ENCODE measurements at regions not wholly inside any gene's neighbourhood (a gene's known extent, or its start where the extent isn't known, plus 50 kb on each side); places are given as distances from the start of the nearest gene placed in this dataset.
"Not testable (repeated sequence)": the region's sequence is repeated elsewhere in the genome, so short reads cannot be mapped to it uniquely, and the experiment has no call there.

DNA sequence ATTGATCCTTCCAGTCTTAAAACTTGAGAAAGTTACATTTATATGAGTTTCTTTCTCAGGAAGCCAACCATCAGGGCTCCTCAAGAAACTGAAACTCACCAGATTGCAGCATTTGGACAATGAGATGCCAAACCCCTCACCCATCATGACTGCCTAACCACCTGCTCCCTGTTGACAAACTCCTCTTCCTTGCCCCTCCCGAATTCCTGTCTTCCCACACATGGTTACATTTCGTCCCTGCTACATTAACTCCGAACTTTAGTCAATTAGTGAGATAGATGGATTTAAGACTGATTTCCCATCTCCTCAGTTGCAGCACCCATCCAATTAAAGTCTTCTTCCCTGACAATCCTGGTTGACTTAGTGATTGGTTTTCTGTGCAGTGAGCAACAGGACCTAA, 118.7 kb downstream of the ZNF330 start:
- DNase-seq (ENCODE audit: low spot score) = no peak
- intact Hi-C loops (cut with DNase I) = no loop called here
- no peak for ATAC-seq

DNA sequence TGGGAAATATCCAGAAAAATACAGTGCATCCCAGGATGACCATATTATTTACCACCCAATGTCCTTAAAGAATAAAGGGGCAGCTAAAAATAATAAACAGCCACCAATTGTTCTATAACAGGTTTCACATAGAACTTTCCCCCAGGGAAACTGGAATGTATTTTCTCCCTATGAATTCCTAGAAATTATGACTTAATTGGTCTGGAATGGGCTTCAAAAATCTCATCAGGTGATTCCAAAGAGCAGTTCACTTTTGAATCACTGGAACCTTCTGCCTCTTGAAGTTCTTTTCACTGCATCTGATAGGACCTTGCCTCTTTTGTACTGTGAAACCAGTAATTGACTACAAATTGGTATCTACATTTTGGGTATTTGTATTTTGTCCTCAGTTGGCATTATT, 119.3 kb downstream of the ZNF330 start:
- DNase-seq (ENCODE audit: low spot score) (no peak), ATAC-seq (no peak)
- intact Hi-C loops (cut with DNase I) = no loop called here

DNA sequence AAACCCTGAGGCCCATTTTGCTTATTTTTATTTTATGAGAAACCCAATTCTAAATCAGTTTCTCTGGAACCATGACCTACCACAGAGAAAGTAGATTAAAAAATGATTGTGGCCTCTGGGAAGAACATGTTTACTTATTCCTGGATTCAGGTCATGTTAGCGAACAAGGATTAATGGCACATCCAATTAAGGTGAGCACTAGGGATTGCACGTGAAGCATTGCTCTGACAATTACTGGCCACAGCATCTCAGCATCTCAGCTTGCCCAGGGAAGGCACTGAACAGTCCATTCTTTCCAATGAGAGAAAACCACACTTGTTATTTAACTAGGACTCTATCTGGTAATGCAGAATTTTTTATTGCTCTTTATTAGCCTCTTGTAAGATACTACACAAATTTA, 119.8 kb downstream of the ZNF330 start:
- ATAC-seq (no peak), DNase-seq (ENCODE audit: low spot score) (no peak)
- intact Hi-C loops (cut with DNase I) = no loop called here

DNA sequence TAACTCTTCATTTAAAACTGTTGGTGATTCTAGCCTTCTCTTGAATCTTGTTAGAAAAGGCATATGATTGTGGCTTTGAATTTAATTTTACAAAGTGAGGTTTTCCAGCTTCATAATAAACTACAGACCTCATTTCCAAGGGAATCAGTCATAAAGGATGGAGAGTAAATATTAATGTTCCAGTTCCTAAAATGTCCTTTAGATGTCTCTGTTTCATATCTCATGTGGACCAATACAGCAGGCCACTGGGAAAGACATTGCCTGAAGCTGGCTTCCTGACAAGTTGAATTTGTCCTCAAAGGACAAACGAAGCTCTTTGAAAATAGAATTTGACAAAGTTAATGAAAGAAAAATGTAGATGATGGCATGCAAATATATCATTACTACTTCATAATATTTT, 125.4 kb downstream of the ZNF330 start:
- peak; percentile 87 for ATAC-seq
- no peak for DNase-seq (ENCODE audit: low spot score)
- intact Hi-C loops (cut with DNase I) = no loop called here

DNA sequence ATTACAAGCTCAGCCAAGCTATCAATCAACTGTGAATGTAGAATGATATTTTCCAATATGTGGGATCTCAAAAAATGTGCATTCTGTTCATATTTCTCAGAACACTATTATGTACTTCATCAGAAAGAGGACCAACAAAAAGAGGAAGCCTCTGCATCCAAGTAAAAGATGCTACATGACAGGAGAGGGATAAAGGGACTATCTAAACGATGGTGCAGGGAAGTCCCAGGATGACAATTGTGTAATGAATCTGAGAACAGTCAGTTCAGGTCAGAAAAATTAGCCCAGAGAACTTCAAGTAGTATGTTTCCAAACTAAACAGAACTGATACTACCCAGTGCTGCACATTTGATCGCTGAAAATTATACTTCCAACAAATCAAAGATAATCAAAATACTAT, 127.0 kb downstream of the ZNF330 start:
- DNase-seq (ENCODE audit: low spot score) = no peak
- peak; percentile 83 for ATAC-seq
- intact Hi-C loops (cut with DNase I) = no loop called here

DNA sequence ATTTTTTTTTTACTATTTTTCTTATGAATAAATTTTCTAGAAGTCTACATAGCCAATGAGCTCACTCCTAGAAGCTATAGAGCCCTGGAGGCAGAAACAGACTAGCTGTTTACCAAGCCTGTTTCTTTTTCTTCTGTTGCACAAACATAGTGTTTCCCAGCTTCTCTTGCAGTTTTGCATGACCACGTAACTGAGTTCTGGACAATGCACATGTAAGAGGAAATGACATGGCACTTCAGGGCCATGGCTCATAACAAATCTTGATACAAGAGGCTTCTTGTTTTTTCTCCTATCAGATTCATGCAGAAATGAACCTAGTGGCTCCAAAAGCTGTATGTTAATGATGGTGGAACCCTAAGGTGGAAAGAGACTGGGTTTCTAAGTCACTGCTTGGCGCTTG, 127.4 kb downstream of the ZNF330 start:
- ATAC-seq (peak; percentile 82), DNase-seq (ENCODE audit: low spot score) (no peak)
- intact Hi-C loops (cut with DNase I) = no loop called here

DNA sequence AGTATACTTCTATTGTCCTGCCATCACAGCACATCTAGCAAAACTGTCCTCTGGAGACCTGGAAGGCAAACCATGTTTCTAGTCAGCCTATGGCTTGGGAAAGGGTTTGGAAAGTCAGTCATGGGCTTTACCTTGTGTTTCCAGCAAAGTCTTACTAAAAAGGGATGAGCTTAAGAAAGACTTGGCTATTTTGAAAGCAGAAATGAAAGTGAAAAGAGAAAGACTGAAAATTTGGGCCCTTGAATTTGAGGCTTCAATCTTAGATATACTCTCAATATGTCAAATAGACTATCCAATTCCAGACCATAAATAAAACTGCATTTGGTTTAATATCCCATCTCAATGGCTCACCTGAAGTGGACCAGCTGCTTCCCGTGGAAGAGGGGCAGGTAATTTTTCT, 127.9 kb downstream of the ZNF330 start:
- intact Hi-C loops (cut with DNase I) = no loop called here
- DNase-seq (ENCODE audit: low spot score) (no peak), ATAC-seq (no peak)

DNA sequence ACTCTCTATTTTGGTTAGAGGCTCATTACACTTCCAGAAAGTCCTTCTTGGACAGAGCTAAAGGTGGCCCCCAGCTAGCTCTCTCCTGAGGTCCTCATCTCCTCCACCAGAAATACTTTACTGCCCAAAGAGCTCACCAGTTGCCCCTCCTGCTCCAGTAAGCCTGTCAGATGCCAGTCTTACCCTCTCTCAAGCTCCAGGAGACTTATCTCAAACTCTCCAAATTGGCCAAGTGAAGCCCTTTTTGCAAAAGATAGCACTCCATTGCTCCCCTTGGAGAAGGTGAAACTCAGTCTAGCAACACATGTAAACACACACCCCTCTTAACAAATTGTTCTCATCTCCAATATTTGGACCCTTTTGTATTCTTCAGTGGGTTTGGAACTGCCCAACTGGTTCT, 128.5 kb downstream of the ZNF330 start:
- DNase-seq (ENCODE audit: low spot score) (no peak), ATAC-seq (no peak)
- intact Hi-C loops (cut with DNase I) = no loop called here

DNA sequence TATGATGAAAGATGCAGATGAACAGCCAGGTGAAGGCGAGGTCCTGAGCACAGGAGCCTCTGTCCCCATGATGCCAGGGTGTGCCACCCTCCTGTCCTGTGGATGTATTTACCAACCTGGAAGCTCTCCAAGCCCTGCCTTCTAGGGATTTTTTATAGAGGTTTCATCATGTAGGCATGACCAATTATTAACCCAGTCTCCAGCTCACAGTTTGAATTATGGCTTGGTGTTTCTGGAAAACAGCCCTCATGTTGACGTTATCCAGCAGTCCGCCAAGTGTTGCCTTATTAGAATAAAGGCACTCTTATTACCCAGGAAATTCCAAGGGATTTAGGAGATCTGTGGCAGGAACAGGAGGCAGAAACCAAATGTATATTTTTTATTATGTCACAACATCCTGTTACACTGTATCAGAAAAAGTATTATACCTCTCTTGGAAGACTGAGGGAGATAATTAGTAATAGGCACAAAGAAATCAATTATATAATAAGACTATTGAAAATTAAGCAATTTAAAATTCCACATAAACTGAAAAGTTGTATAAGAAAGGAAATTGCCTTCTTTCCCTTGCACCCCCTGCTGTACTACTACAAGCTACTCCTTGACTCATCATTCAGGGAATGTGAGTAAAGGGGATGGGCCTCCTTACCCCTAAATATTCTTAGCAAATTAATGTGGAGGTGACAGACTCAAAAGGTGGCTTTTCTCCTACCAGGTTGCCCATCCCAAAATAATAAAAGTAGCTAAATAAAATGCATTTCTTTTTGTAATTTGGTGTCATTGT, 129.6 kb downstream of the ZNF330 start:
- DNase-seq (ENCODE audit: low spot score) (no peak), ATAC-seq (no peak)
- intact Hi-C loops (cut with DNase I) = no loop called here

DNA sequence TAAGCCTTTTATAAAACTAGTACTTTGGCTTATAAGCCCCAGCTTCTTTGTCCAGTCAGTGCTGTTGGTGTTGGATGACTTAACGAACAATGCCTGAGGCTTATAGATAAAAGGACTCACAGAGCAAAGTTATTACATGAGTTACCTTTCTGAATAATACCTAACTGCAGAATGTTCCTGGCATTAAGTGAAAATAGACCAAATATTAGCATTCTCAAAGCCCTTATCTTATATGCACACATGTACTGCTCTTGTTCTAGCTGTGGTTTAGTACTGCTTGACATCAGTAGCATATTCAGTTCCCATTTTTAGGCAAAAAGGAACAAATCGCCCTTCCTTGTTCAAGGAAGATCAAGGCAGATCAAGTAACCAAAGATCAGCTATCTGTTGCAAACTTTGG, 131.6 kb downstream of the ZNF330 start:
- ATAC-seq = no peak
- DNase-seq (ENCODE audit: low spot score) = no peak
- intact Hi-C loops (cut with DNase I) = no loop called here

DNA sequence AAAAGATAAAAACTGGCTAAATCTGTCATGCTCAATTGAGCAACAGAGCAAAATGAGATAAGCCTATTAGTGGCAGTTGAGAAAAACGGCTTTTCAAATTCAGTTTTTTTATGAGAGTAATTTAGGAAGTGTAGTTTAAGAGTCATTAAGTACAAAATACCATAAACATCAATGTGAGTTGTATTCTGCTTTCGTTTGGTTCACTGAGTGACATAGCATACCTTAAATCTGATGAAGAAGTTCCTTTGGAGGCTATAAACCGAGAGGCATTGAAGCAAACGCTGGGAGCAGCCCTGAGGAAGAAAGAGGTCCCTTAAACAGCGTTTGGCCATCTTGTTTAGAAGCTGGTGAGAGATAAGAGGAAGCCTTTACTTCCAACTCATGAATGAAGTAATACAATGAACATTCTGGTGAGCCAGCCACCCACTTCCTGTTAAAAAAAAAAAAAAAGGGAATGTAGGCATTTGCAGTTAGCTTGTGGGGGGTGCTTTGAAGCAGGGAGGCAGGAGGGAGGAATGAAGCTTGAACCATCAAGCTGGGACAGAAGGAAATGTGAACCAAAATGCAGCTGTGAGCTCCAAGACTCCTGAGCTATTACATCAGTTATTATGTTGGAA, 132.3 kb downstream of the ZNF330 start:
- ATAC-seq (peak; percentile 46), DNase-seq (ENCODE audit: low spot score) (no peak)
- intact Hi-C loops (cut with DNase I) = no loop called here

DNA sequence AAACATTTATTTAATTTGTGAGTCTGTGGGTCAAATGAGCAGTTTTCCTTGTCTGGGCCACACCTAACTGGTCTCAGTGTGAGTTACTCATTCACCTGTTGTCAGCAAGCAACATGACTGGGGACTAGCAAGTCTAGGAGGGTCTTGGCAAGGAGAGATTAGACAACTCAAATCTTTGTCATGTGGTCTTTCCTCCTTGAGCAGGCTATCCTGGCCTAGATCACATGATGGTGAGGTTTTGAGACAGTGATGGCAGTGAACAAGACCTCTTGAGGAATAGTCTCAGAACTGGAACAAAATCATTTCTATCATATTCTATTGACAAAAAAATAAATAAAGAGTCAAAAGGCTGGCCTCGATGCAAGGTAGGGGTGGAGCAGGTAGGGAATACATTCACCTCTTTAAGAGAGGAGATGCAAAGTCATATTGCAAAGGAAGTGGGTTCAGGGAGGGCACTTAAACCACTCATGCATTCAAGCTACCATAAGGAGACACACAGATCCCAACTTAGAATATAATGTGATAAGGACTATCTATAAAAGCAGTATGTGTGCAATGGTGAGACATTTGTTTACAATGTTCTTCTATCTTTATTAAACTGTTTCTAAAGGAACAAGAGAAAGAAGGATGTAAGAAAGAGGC, 135.7 kb downstream of the ZNF330 start:
- ATAC-seq (no peak), DNase-seq (ENCODE audit: low spot score) (no peak)
- intact Hi-C loops (cut with DNase I) = no loop called here

DNA sequence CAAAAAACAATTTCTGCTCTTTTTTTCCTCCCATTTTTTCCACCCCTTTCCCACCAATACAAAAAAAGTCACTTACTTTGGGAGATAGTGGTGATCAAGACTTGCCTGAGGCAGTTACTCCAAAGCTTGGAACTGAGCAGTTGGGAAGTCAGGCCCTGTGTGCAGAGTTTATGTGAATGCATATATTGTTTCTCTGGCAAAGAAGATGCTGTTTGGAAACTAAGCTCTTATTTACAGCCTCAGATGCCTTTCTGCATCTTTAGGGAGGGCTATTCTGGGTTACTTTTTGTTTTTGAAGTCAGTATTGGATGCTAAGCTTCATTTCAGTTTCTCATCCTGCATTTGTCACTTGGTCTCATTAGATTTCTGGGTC, 136.3 kb downstream of the ZNF330 start:
- no peak for ATAC-seq
- intact Hi-C loops (cut with DNase I) = no loop called here
- no peak for DNase-seq (ENCODE audit: low spot score)

DNA sequence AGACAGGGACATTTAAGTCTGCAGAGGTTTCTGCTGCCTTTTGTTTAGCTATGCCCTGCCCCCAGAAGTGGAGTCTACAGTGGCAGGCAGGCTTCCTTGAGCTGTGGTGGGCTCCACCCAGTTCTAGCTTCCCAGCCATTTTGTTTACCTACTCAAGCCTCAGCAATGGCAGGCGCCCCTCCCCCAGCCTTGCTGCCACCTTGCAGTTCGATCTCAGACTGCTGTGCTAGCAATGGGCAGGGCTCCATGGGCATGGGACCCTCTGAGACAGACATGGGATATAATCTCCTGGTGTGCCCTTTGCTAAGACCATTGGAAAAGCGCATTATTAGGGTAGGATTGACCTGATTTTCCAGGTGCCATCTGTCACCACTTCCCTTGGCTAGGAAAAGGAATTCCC, 147.5 kb downstream of the ZNF330 start:
- DNase-seq (ENCODE audit: low spot score); intact Hi-C loops (cut with DNase I); ATAC-seq: not testable (repeated sequence)

DNA sequence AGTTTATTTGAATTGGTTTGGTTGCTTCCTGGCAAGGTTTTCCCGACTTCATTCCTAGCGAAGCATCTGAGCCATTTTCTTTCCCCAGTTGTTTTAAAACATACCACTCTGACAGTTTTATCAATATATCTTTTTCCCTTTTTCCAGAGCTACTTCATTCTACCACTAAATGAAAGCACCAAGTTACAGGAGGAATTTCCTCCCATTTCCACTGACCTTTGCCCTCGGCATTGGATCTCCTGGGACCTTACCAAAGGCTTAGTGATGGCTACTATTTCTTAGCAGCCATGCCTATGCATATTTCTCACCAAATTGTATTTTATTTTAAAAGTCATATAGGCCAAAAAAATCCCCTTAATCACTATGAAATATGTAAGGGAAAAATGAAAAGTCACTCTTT, 150.5 kb downstream of the ZNF330 start:
- intact Hi-C loops (cut with DNase I) = no loop called here
- no peak for ATAC-seq
- DNase-seq (ENCODE audit: low spot score) = no peak

DNA sequence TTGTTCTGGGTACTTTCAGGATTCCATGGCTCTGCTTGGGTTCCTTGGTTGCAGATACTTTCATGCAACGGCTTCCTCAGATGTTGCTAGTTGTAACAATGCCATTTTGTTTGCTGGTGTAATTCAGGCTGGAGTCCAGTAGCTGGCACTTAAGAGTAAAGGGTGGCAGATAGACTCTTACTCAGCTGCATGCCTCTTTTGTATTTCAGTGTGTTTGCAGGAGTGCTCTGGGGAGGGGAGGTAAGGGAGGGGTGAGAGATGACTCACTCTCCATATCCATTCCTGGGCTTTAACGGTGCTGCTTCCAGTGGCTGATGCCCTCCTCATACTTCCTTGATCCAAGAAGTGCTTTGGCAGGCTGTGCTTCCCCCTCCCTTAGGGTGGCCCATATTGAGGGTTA, 155.2 kb downstream of the ZNF330 start:
- ATAC-seq (no peak), DNase-seq (ENCODE audit: low spot score) (no peak)
- intact Hi-C loops (cut with DNase I) = no loop called here

DNA sequence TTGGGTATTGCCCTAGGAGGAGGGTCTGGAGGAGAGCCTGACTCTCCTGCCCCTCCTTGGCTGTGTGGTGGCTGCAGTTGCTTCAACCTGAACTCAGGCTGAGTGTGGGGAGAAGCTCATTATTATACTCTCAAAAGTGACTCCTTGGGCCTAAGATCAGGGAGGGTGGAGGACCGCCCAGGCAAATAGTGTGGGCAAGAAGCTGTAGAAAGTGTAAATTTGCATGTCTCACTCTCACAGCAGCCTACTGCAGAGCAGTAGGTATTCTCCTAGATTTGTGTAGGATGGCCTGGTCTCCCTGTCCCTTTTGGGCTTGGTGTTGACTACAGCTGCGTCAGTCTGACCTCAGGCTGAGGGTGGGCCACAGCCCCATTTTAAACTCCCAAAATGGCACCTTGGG, 156.1 kb downstream of the ZNF330 start:
- ATAC-seq (no peak), DNase-seq (ENCODE audit: low spot score) (no peak)
- intact Hi-C loops (cut with DNase I) = no loop called here

DNA sequence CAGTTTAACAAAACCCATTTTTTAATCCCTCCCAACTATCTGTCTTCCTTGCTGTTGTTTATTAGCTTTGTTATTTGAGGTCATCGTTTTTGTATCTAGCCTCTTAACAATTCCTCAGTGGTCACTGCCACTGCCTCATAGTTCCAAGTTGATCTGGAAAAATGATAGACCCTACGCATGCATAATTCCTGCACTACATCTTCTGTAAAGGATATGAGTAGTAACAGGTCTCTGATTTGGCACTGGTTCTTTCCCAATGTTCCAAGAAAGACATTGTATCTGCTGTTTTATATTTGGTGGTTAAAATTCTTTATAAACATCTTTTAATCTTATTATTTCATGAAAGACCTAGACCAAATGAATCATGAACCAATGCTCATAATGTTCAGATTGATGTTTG, 166.6 kb downstream of the ZNF330 start:
- DNase-seq (ENCODE audit: low spot score) = no peak
- ATAC-seq = no peak
- intact Hi-C loops (cut with DNase I) = no loop called here

DNA sequence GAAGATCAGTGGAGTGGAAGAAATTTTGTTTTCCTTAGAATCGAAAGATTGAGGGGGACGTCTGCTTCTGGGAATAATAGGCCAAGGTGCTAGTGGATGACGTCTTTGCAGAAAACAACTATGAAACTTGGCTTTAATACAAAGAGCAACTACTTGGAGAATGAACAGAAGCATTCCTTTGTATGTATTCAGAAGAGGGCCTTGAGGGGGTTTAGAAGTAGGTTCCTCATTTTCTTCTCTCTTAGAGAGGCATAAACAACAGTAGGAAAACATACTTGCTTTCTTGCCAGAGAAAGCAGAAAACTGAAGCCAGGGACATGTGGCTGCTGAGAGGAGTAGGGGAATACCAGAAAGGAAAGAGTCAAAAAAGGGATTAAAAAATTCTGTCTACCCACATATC, 167.8 kb downstream of the ZNF330 start:
- intact Hi-C loops (cut with DNase I) = no loop called here
- ATAC-seq (peak; percentile 55), DNase-seq (ENCODE audit: low spot score) (no peak)

DNA sequence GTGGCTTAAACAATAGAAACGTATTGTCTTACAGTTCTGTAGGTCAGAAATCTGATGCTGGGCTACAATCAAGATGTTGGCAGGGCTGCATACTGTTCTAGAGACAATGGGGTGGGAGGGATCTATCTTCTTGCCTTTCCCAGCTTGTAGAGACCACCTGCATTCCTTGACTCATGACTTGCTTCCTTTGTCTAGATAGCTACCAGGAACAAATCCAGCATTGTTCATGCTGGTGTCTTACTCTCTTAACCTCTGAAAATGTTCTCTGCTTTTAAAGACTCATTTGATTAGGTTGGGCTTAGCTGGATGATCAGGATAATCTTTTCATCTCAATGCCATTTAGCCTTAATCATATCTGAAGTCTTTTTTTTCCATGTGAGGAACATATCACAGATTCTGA, 169.0 kb downstream of the ZNF330 start:
- intact Hi-C loops (cut with DNase I) = no loop called here
- no peak for DNase-seq (ENCODE audit: low spot score)
- no peak for ATAC-seq

DNA sequence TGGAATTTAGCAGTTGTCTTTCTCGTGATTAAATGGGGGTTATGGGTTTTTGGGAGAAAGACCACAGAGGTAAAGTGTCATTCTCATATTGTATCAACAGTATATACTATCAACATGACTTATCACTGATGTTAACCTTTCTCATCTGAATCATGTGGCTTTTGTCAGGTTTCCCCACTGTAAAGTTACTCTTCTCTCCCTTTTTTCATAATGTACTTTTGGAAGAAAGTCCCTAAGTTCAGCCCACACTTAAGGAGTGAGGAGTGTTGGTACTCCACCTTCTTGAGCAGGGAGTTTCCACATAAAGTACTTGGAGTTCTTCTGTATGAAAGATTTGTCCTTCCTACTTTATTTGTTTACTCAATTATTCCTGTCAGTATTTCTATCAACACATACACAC, 169.9 kb downstream of the ZNF330 start:
- intact Hi-C loops (cut with DNase I) = no loop called here
- no peak for DNase-seq (ENCODE audit: low spot score)
- no peak for ATAC-seq
